ENCODE measurements at regions not wholly inside any gene's neighbourhood (a gene's known extent, or its start where the extent isn't known, plus 50 kb on each side); places are given as distances from the start of the nearest gene placed in this dataset.

DNA sequence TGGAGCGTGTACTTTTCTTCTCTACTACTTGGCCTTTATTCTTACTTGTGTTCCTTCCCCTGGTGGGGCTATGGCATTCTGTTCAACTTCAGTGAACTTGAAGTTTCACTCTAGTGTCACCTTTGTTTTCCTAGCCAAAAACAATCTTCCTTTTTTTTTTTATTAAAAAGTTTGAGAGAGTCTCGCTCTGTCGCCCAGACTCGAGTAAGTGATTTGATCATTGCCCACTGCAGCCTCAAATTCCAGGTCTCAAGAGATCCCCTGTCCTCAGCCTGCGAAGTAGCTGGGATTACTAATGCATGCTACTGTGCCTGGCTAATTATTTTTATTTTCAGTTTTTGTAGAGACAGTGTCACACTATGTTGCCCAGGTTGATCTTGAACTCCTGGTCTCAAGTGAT lies 124.8 kb downstream of the SST start:
- no peak overlapping the region for H3K4me3 ChIP-seq
- no peak overlapping the region for H3K27ac ChIP-seq
- TF ChIP-seq CTCF (IDR thresholded peaks at IDR 0.05): no peak
- DNase-seq (ENCODE audit: low spot score): no peak

DNA sequence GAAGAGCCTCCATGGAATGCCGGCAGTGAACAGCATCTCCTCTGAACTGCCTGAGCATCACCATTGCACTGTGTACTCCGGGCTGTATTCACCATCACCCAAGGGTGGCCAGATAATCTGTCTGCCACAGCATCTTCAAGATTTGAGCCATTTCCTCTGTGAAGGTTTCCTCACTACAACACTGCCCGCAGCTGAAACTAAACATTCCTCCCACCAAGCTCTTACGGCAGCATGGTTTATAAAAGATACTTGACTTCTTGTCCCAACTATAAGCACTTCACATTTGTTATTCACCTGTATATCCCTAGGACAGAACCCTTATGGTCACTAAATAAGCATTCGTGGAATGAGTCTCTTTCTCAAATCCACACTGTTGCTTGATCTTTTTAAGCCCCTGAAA lies 125.9 kb downstream of the SST start:
- Histone ChIP-seq H3K27ac (no peak overlapping the region), H3K4me3 (no peak overlapping the region)
- TF ChIP-seq CTCF (IDR thresholded peaks at IDR 0.05): no peak
- DNase-seq (ENCODE audit: low spot score): no peak

GRCh38 chr3:187540847-187541246 lies 129.3 kb downstream of the SST start:
- Histone ChIP-seq H3K4me3 (no peak overlapping the region), H3K27ac (no peak overlapping the region)
- TF ChIP-seq CTCF (IDR thresholded peaks at IDR 0.05): no peak
- DNase-seq (ENCODE audit: low spot score): no peak

DNA sequence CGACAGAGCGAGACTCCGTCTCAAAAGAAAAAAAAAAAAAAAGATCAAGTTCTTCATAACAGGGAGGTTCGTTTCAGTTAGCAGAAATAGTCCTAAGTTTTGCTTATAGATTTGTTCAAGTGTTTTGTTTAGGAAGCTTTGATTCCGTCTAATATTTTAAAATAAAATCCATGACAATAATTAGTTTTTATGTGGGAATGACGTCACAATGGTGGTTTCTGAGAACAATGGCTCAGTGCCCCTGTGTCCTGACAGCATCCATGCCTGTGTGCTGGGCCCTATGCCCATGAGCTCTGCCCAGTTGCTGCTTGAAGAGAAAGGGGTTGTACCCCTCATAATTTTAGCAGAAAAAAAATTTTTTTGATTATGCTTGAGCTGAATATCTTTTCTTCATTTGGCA lies 134.0 kb downstream of the SST start:
- H3K4me3 ChIP-seq: no peak overlapping the region
- no peak overlapping the region for H3K27ac ChIP-seq
- DNase-seq (ENCODE audit: low spot score): no peak
- no peak for TF ChIP-seq CTCF (IDR thresholded peaks at IDR 0.05)

DNA sequence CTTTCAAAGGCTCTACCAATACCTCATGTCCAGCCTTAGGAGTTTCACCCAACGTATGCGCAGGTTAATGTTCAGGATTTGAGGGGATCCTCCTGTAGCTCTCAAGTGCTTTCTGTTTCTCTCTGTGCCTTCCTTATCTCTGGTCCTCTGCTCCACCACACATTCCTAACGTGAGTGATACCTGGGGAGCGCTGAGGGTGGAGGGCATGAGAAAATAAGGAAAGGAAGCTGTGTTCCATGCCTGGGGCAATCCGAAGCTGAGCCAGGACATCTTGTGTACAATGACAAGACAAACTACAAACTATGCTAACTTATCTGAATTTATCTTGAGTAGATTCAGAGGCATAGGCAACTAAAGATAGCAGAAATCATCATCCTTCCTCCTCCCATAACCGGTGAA lies 136.4 kb downstream of the SST start:
- no peak for DNase-seq (ENCODE audit: low spot score)
- Histone ChIP-seq H3K4me3 (no peak overlapping the region), H3K27ac (no peak overlapping the region)
- TF ChIP-seq CTCF (IDR thresholded peaks at IDR 0.05): no peak

DNA sequence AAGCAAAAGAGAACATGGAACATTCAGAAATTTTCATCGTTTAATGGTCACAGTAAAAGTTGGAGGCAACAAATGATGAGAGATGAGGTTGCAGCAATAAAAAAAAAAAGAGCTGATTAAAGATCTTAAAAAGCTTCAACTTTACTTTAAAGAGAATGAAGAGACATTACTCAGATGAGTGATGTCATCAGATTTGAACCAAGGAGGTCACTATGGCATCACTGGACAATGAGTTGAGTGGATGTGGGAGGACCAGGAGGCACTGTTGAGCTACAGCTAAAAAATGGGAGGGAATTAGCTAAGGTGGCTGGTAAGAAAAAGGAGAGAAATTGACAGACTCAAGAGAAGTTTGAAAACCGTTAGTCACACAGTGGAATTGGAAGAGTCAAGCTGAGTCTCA lies 138.4 kb downstream of the SST start:
- no peak for TF ChIP-seq CTCF (IDR thresholded peaks at IDR 0.05)
- no peak overlapping the region for H3K4me3 ChIP-seq
- DNase-seq (ENCODE audit: low spot score): no peak
- H3K27ac ChIP-seq: no peak overlapping the region

DNA sequence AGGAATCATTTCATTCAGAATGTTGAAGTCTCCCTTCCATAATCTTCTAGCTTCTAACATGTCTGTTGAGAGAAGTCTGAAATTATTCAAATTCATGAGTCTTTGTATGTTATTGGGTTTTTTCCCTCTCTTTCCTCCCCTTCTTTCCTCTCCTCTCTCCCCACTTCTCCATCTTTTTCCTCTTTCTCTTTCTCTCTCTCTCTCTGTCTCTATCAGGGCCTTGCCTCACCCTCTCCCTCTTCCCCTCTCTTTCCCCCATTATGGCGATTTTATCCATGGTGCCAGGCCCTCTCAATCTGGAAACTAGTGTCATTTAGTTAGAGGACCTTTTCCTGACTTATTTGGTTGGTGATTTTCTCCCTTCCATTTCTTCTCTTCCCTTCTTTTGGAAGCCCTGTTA lies 147.3 kb downstream of the SST start:
- DNase-seq (ENCODE audit: low spot score): no peak
- no peak overlapping the region for H3K27ac ChIP-seq
- no peak for TF ChIP-seq CTCF (IDR thresholded peaks at IDR 0.05)
- H3K4me3 ChIP-seq: no peak overlapping the region
